T-cell (primary cell): ENCODE measurements at regions not wholly inside any gene's neighbourhood (a gene's known extent, or its start where the extent isn't known, plus 50 kb on each side); places are given as distances from the start of the nearest gene placed in this dataset.

Source experiments
- ATAC-seq, 4 experiments: fragments of 200-7000 bp in 3 of 4; fragments of 150-1000 bp in 1 of 4; cut with Tn5 transposase; replicated peaks in 1 of 4; 1 replicate in 3 of 4; 2 replicates in 1 of 4; pipeline ENCODE4 v1.10.0; 2021; ENCODE audit warnings: moderate library complexity in 3 of 4, mild to moderate bottlenecking in 2 of 4, moderate number of reproducible peaks in 1 of 4
- CTCF ChIA-PET, 2 donors: fragments of 300-600 bp; sonication (Branson Sonifier 250); formaldehyde crosslinking; loops; one replicate each; lab custom pipeline; 2022; ENCODE audit warnings: antibody characterized with exemption in 2 of 2; lab: Charles Lee
- POLR2A ChIA-PET, 2 donors: fragments of 300-600 bp; sonication (Branson Sonifier 250); formaldehyde crosslinking; loops; one replicate each; lab custom pipeline; 2022; ENCODE audit warnings: antibody characterized with exemption in 2 of 2; lab: Charles Lee
- DNase-seq, 35 experiments: peaks; one replicate each; pipeline versions ENCODE4 v3.0.0 to v3.0.0-alpha.2; 2013 to 2023
- H3K27ac ChIP-seq: one replicate; pipeline ENCODE4 v1.5.1; 2013; ENCODE audit warnings: low read length
- H3K27me3 ChIP-seq, 2 experiments: replicated peaks in 1 of 2; 1 replicate in 1 of 2; 2 replicates in 1 of 2; pipeline versions ENCODE4 v1.6.1 to v1.7.0; 2013; ENCODE audit warnings: low read length in 1 of 2, mixed read lengths in 1 of 2; ENCODE audit not compliant: control insufficient read depth in 2 of 2, insufficient read depth in 2 of 2; ENCODE audit errors: extremely low read depth in 1 of 2
- H3K36me3 ChIP-seq, 2 donors: 1 replicate in 1 of 2; 2 replicates in 1 of 2; pipeline versions ENCODE4 v1.6.1 to v1.7.0; 2013; ENCODE audit warnings: low read length in 1 of 2; ENCODE audit not compliant: control insufficient read depth in 2 of 2, insufficient read depth in 1 of 2; ENCODE audit errors: extremely low read depth in 1 of 2
- H3K4me1 ChIP-seq, 2 experiments: 1 replicate in 1 of 2; 2 replicates in 1 of 2; pipeline versions ENCODE4 v1.6.1 to v1.7.0; 2013; ENCODE audit warnings: low read length in 2 of 2, mixed read lengths in 1 of 2; ENCODE audit not compliant: insufficient read depth in 2 of 2, control insufficient read depth in 1 of 2; ENCODE audit errors: extremely low read depth in 1 of 2
- H3K4me3 ChIP-seq, 2 donors: 1 replicate in 1 of 2; 2 replicates in 1 of 2; pipeline versions ENCODE4 v1.5.1 to v1.7.0; 2013; ENCODE audit warnings: mild to moderate bottlenecking in 2 of 2, low read length in 1 of 2, moderate library complexity in 1 of 2; ENCODE audit not compliant: control insufficient read depth in 1 of 2; ENCODE audit errors: extremely low read depth in 1 of 2
- H3K9me3 ChIP-seq: 2 replicates; pipeline ENCODE4 v1.7.0; 2013
- H3K27ac Mint-ChIP-seq, 2 donors: one replicate each; pipeline ENCODE4 v1.8.0; 2020 to 2021; ENCODE audit warnings: mild to moderate bottlenecking in 2 of 2, mixed read lengths in 2 of 2
- H3K27me3 Mint-ChIP-seq, 2 donors: one replicate each; pipeline ENCODE4 v1.8.0; 2021 to 2022; ENCODE audit warnings: mixed read lengths in 2 of 2
- H3K36me3 Mint-ChIP-seq: one replicate; pipeline ENCODE4 v1.8.0; 2021; ENCODE audit warnings: mixed read lengths
- H3K4me1 Mint-ChIP-seq, 3 donors: one replicate each; pipeline ENCODE4 v1.8.0; 2020 to 2022; ENCODE audit warnings: mixed read lengths in 3 of 3, mild to moderate bottlenecking in 1 of 3
- H3K4me3 Mint-ChIP-seq, 3 donors: one replicate each; pipeline ENCODE4 v1.8.0; 2020 to 2022; ENCODE audit warnings: mild to moderate bottlenecking in 3 of 3, mixed read lengths in 3 of 3, moderate library complexity in 3 of 3
- H3K9me3 Mint-ChIP-seq, 3 donors: one replicate each; pipeline ENCODE4 v1.8.0; 2020 to 2022; ENCODE audit warnings: mixed read lengths in 3 of 3
- WGBS: methylation state at CpG from one replicate; pipeline ENCODE4 v1.1.5; 2013; ENCODE audit warnings: missing lambda C conversion rate; ENCODE audit not compliant: insufficient coverage; 5-methylcytosine and 5-hydroxymethylcytosine counted together

DNA sequence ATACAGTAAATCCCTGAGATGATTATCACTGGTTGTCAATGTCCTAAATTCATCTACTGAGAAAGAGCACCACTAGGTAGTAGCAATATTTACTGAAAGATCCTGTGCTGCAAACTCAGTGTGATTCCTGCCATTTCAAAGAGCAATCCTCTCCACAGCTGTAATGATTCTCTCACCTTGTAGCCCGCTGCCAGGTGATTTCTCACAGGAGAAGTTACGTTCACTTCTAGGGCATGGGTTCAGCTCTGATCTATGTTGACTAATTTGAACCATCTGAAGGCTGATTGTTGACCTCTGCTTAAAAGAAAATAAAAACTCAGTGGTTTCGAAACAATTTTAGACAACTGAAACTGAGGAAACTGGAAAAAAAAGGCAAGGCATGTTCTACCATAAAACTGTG lies 197.0 kb downstream of the FAT4 start:
- no peak for ATAC-seq
- 58% methylated on average over 3 of the region's 3 CpGs for WGBS
- POLR2A ChIA-PET, result no interaction called here

DNA sequence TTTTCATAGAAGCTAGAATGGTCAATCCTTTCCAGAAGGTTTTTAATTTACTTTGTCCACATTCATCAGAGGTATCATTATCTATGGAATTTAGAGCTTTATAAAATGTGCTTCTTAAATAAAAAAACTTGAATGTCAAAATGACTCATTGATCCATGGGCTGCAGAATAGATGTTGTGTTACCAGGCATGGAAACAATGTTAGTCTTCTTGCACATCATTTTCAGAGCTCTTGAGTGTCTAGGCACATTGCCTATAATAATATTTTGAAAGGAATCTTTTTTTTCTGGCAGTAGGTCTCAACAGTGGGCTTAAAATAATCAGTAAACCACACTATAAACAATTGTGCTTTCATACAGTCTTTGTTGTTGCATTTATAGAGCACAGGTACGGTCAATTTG lies 200.3 kb downstream of the FAT4 start:
- no peaks in the 10 kb centered on the region for H3K27me3 Mint-ChIP-seq
- no peaks in the 10 kb centered on the region for H3K4me1 ChIP-seq
- ATAC-seq (no peak), DNase-seq (no peak)
- POLR2A ChIA-PET, result no interaction called here
- no peaks in the 10 kb centered on the region for H3K36me3 Mint-ChIP-seq
- no peak overlapping the region for H3K4me3 ChIP-seq
- WGBS, result no CpG with 5 or more reads among the region's 1 CpG
- no peaks in the 10 kb centered on the region for H3K4me1 Mint-ChIP-seq
- H3K27ac Mint-ChIP-seq, result no peak overlapping the region
- H3K27ac ChIP-seq, result no peak overlapping the region
- no peaks in the 10 kb centered on the region for H3K9me3 ChIP-seq
- CTCF ChIA-PET, result no interaction called here
- no peak overlapping the region for H3K4me3 Mint-ChIP-seq
- H3K27me3 ChIP-seq, result no peaks in the 10 kb centered on the region
- no peaks in the 10 kb centered on the region for H3K36me3 ChIP-seq
- H3K9me3 Mint-ChIP-seq, result peaks cover 11 to 22% (median 14%) of the 10 kb centered on the region in 3 donors

More for the DNA sequence above, 197.0 kb downstream of the FAT4 start:
- Histone ChIP-seq H3K4me1 (no peaks in the 10 kb centered on the region), H3K9me3 (no peaks in the 10 kb centered on the region), H3K27me3 (no peaks in the 10 kb centered on the region), H3K4me3 (no peak overlapping the region), H3K36me3 (no peaks in the 10 kb centered on the region), H3K27ac (no peak overlapping the region)
- CTCF ChIA-PET, result no interaction called here
- Mint-ChIP-seq H3K9me3 (peaks cover 8 to 21% (median 11%) of the 10 kb centered on the region in 3 donors), H3K27me3 (no peaks in the 10 kb centered on the region), H3K36me3 (no peaks in the 10 kb centered on the region), H3K4me3 (no peak overlapping the region), H3K27ac (no peak overlapping the region), H3K4me1 (no peaks in the 10 kb centered on the region)
- no peak for DNase-seq

DNA sequence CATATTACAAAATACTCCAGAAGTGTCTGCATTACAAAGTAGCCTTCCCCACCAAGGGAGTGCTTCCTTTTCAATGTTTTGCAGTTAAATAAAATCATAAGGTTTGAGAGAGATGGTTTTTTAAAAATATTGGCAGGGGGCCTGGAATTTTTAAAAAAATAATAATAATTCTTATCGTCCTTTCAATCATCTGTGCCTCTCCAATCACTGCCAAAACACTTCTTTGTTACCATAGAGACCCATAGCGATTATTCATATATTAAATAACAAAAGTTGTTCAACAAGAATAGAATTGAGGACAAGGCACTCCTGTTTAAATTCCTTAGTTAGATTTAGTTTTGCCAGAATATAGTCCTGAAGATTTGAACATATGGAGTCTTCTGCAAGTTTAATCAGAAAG lies 203.1 kb downstream of the FAT4 start:
- H3K27ac Mint-ChIP-seq, result no peak overlapping the region
- ChIA-PET POLR2A (no interaction called here), CTCF (no interaction called here)
- H3K9me3 ChIP-seq, result no peaks in the 10 kb centered on the region
- no peaks in the 10 kb centered on the region for H3K36me3 ChIP-seq
- H3K36me3 Mint-ChIP-seq, result no peaks in the 10 kb centered on the region
- peaks cover 11 to 18% (median 12%) of the 10 kb centered on the region in 3 donors for H3K9me3 Mint-ChIP-seq
- no peaks in the 10 kb centered on the region for H3K4me1 Mint-ChIP-seq
- no peak for ATAC-seq
- no CpG with 5 or more reads among the region's 2 CpGs for WGBS
- no peak for DNase-seq
- H3K27me3 Mint-ChIP-seq, result no peaks in the 10 kb centered on the region
- H3K27me3 ChIP-seq, result no peaks in the 10 kb centered on the region
- no peak overlapping the region for H3K4me3 ChIP-seq
- no peak overlapping the region for H3K27ac ChIP-seq
- no peak overlapping the region for H3K4me3 Mint-ChIP-seq
- H3K4me1 ChIP-seq, result no peaks in the 10 kb centered on the region

DNA sequence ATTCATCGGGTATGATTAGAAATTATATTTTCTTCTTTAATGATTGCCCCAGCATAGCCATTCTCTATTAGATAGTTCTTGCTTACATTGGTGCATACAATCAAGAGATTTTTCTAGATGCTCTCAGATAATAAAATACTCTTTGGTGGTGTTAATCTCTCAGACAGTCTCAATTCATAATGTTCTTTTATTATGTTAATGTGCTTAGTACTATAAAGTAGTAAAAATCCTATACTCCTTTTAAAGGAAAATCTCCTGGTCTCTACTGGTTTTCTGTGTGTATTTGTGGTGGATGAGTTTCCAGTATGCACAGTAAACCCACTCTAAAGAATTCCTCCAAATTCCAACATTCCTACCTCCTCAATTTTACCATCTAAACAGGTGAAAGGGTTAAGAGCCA lies 203.5 kb downstream of the FAT4 start:
- Mint-ChIP-seq H3K27me3 (no peaks in the 10 kb centered on the region), H3K4me3 (no peak overlapping the region), H3K27ac (no peak overlapping the region), H3K4me1 (no peaks in the 10 kb centered on the region), H3K9me3 (peaks cover 11 to 18% (median 12%) of the 10 kb centered on the region in 3 donors), H3K36me3 (no peaks in the 10 kb centered on the region)
- no CpG with 5 or more reads among the region's 1 CpG for WGBS
- no peaks in the 10 kb centered on the region for H3K36me3 ChIP-seq
- H3K27me3 ChIP-seq, result no peaks in the 10 kb centered on the region
- no peak overlapping the region for H3K27ac ChIP-seq
- no peaks in the 10 kb centered on the region for H3K9me3 ChIP-seq
- ATAC-seq (no peak), DNase-seq (no peak)
- H3K4me1 ChIP-seq, result no peaks in the 10 kb centered on the region
- ChIA-PET POLR2A (no interaction called here), CTCF (no interaction called here)
- no peak overlapping the region for H3K4me3 ChIP-seq

DNA sequence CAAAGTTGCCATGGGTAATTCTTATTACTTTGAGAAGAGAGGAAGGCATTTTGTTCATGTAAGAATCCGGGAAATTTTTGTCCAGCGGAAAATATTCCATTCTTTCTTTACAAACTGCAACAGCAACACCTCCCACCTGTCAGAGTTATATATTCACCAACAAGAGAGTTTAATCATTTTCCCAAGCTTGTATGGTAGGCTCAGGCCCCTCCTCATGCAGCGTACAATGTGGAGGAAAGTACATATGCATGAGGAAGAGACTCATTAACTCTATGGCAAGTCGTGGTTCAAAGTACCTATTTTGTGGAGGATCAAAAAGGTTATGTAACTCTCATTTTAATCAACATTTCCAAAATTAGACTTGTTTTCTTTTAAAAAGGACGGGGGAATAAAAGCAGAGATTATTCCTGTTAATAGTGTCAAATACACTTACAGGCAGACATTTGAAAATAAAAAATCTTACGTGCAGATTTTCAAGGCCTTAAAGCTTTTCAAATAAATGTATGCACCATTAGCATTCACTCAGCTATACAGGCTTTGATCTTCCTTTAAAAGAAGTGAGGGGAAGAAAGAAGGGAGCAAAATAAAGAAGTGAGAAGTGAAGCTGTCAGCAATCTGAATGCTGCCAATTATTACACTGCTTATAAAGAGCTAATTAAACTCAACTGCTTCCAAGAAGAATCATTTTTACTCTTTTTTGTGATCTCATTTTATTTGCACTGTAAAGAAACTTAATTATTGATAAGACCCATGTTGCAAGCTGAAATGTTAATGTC lies 204.8 kb downstream of the FAT4 start:
- no peak for ATAC-seq
- Mint-ChIP-seq H3K4me3 (no peak overlapping the region), H3K27me3 (no peaks in the 10 kb centered on the region), H3K4me1 (no peaks in the 10 kb centered on the region), H3K36me3 (no peaks in the 10 kb centered on the region), H3K27ac (no peak overlapping the region), H3K9me3 (peaks cover 6 to 16% (median 15%) of the 10 kb centered on the region in 3 donors)
- H3K4me1 ChIP-seq, result no peaks in the 10 kb centered on the region
- no peaks in the 10 kb centered on the region for H3K36me3 ChIP-seq
- H3K4me3 ChIP-seq, result no peak overlapping the region
- CTCF ChIA-PET, result no interaction called here
- POLR2A ChIA-PET, result no interaction called here
- no peak for DNase-seq
- WGBS, result no CpG with 5 or more reads among the region's 6 CpGs
- no peaks in the 10 kb centered on the region for H3K9me3 ChIP-seq
- H3K27ac ChIP-seq, result no peak overlapping the region
- H3K27me3 ChIP-seq, result no peaks in the 10 kb centered on the region

DNA sequence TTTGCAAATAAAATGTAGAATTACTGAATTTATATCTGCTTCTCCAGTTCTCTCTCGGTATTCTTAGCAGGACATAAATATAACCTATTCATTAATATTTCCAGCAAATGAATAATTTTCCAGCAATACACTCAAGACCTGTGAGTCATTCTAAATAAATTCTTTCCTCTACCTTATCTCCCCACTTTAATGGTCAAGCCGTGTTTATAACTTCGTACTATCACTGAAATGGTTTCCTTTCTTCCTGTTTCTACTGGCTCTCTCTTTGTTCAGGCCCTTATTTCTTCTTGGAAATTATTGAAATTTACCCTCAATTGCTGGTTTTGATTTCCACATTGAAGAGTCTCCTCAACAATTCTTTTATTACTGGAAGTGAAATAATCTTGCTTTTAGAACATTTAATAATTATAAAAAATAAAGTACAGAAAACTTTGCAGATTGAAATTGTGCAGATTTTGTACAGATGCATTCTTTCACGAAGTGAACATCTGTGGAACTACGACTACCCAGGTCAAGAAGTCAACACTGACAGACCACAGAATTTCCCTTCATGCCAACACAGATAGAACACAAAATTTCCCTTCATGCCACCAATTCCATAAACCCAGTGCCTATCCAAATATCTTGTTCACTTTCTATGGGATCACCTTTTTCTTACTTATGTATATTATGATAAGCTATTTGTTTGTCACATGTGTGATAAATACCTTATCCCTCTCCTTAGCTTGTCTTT lies 205.7 kb downstream of the FAT4 start:
- H3K4me1 ChIP-seq, result no peaks in the 10 kb centered on the region
- POLR2A ChIA-PET, result no interaction called here
- no peaks in the 10 kb centered on the region for H3K9me3 ChIP-seq
- ATAC-seq, result no peak
- WGBS, result 71% methylated on average over 4 of the region's 5 CpGs
- no peak for DNase-seq
- H3K4me3 ChIP-seq, result no peak overlapping the region
- no peak overlapping the region for H3K27ac ChIP-seq
- Mint-ChIP-seq H3K27ac (no peak overlapping the region), H3K4me1 (no peaks in the 10 kb centered on the region), H3K9me3 (peaks cover 6 to 20% (median 20%) of the 10 kb centered on the region in 3 donors), H3K27me3 (no peaks in the 10 kb centered on the region), H3K36me3 (no peaks in the 10 kb centered on the region), H3K4me3 (no peak overlapping the region)
- H3K36me3 ChIP-seq, result no peaks in the 10 kb centered on the region
- CTCF ChIA-PET, result no interaction called here
- no peaks in the 10 kb centered on the region for H3K27me3 ChIP-seq
